8988T (cell line): ENCODE measurements at regions not wholly inside any gene's neighbourhood (a gene's known extent, or its start where the extent isn't known, plus 50 kb on each side); places are given as distances from the start of the nearest gene placed in this dataset.

Experiments
- DNase-seq: peaks from one replicate; pipeline ENCODE4 v3.0.0; 2011

DNA sequence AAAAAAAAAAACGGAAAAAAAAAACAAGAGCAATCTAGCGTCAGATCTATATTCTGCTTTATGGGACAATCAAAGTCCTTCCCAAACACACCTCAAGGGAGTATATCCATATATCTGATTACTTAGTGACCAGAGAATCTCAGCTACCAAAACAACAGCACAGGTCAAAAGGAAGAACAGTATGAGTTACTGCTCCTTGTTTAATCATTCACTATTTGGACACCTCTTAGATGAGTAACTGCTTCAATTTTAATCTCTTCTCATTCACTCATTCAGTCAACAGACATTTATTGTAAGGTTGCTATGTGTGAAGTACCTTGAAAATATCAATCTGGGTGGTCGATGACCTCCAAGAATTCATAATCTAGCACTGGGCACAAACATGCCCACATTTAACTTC is 193.2 kb downstream of the IRS2 start:
- no peak for DNase-seq

DNA sequence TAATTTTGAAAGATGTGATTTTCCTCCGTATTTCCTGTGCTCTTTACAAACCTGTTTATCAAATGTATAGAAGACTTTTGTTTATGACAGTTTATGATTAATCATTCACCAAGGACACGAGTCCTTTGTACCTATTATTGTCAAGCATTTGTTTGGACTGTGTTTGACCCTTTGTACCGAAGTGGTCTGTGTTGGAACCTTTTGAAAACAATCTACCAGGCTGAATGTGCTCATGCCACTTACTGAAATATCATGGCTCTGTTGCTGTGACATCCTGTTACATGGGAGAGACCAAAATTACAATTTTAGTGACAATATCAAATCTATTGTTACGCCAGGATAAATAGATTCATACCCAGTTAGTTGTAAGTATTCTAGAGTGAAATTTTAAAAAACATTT is 193.6 kb downstream of the IRS2 start:
- no peak for DNase-seq

DNA sequence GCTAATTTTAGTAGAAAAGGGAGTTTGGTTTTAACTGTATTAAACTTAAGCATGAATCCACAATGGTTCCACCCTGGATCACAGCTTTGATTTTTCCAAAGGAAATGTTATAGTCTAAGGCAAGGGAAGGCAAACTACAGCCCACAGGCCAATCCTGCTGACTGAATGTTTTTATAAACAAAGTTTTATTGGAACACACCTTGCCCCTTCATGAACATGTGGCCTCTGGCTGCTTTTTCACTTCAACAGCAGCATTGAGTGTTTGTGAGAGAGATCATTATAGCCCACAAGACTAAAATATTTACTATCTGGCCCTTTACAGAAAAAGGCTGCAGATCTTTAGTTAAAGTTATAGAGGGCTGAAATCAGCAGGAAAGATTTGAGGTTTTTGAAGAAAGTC is 198.7 kb downstream of the IRS2 start:
- no peak for DNase-seq

DNA sequence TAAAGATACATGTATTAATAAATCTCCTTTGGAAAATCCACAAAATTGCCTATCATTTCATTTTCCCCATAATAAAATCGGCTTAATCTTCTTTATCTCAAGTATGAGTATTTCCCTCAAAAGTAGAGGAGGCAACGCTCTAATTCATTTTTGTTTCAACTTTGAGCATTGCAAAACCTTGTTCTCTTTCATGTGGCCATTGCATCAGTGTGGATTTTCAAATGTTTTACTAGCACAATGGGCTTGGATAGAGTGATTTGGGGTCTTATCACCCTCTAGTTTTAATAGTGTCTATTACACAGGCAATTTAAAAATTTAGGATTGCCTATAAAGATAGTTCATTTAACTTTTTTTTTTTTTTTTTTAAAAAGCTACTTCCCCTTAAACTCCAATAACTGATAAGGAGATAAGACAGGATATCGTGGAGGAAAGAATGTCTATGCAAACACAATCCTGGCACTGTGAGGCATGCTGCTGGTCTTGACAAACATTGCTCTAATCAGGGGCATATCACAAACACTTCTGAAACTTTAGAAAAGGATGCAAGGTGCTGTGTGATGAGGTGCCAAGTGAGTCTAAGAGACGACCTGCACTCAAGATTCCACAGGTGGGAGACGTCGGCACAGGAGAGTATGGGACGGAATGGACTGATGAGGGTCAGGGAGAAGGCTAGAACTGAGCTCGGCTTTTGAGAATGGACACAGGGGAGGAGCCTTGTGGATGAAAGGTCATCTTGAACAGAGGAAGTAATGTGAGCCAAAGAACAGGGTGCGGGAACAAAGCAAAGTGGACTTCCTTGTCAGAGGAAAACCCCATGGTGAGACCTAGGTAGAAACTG is 199.7 kb downstream of the IRS2 start:
- no peak for DNase-seq

DNA sequence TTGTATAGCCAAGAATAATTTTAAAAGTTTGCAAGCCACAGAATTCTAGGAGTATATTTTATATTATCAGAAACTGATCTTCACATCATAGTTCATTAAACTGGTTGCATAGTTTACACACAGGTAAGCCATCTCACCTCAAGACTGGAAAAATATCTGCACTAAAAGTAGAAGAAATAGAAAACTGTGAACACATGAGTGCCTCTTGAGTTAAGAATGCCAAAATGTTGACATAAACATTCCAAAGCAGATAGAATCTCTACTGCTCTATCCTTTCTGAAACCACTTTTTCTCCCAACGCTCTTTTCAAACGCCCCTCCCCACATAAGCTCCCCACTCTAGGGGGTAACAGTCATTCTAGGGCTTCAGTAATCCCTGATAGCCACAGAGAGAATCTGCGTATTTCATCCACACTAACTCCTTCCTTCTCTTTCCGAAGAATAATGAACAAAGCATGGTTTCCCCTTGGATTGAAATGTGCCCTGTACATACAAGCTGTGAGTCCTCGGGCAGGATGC is 201.5 kb downstream of the IRS2 start:
- no peak for DNase-seq

DNA sequence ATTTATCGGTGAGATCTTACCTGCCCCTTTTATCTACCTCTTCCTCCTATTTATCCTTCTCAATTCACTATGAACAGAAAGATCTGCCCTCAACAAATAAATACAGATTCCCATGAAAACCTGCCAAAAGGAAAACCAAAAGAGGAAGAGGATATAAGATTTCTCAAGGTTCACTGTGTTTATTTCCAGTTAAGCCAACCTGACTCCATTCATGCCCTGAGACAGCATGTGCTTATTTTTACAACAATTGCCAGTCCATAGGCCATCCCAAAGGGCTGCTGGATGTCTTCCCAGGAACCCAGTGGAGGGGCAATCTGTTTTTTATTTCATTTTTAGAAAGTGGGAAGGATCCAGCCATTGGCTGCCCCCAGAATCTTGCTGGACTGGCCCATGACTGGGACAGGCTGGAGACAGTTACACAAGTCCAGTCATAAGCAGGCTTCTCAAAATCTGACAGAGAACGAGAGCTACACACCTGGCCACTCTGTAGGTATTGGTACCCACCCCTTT is 209.1 kb downstream of the IRS2 start:
- DNase-seq, result no peak

DNA sequence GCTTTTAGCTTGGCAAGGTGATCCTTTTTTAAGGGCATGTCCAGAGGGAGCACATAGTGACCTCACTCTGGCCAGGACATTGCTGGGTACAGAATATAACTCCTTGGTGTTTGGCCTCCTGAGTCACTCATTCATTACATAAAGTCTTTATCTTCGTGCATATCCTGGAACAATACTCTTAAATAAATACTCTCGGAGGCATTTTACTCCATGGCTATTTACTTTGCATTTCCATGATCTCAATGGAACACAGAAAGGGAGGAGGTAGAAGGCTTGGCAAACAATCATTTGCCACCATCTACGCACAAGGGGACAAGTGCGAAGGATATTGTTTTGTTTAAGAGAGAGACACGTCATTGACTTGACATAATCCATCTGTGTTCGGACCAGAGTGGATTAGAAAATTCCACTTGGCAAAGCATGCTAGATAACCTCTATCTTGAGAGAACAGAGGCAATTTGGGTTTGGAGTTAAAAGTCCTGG is 210.0 kb downstream of the IRS2 start:
- DNase-seq, result no peak

DNA sequence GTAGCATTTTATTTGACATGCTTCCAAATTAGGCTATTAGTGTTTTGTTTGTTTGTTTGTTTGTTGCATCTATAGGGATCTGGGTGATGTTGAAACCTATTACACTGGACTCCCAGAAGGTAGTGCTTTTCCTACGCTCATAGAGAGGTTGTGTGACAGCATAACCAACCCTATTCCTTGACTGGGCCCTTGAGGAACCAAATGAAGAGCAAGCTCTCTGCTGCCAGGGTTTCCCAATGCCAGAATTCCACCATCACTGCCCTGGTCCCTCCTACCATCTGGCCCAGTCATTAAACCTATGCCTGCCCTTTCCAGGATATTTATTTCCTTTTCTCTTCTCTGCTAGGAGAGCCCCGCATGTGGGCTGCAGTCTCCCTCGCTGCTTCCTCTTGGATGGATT is 210.6 kb downstream of the IRS2 start:
- no peak for DNase-seq

DNA sequence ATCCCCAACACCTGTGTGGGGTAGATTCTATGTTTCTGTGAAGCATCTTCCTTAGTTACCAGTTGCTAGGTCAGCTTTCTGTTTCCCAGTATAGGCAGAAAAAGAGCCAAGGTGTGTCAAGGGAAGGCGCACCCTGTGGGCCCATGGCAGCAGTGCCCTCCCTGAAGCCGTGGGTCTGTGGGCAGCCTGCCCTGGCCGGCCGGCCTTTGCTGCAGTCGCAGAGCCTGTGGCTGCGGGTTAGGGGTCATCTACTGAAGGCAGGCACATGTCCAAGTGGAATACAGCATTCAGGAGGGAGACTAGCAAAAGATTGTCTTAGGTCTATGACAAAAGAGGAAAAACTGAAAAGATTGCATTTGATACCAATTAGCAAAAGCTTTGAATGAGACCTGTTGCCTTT is 214.0 kb downstream of the IRS2 start:
- DNase-seq, result no peak

DNA sequence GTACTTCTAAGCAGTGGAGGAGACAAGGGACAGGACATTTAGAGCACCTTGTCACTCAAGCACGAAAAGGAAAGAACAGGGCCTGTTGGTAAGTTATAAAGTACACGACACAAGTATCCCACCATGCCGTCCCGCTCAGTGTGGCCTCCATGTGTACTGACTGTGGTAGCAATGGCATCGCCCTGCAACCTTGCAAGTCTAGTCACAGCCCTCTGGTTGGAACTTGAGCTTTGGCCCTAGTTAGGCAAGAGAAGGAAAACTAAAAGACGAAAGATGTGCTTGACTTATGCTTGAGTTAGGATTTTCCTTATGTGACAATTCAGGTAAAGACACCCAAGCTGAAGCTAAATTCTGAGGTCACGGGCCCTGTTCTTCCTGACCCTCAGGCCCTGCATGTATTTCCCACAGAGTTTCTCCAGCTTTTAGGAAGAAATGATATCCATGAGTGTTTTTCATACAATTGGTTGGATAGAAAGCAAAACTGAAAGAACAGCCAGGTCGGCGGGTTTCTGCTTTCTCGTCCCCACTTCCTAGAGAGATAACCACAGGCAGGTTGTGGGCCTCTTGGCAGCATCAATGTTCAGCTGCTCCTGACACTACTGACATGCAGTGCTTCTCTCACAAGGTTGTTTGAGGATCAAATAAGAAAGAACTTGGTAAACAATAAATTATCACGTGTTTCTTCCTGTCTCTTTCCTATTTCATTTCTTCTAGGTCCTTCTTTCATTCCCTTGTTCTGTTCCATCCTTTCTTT is 216.2 kb downstream of the IRS2 start:
- no peak for DNase-seq

DNA sequence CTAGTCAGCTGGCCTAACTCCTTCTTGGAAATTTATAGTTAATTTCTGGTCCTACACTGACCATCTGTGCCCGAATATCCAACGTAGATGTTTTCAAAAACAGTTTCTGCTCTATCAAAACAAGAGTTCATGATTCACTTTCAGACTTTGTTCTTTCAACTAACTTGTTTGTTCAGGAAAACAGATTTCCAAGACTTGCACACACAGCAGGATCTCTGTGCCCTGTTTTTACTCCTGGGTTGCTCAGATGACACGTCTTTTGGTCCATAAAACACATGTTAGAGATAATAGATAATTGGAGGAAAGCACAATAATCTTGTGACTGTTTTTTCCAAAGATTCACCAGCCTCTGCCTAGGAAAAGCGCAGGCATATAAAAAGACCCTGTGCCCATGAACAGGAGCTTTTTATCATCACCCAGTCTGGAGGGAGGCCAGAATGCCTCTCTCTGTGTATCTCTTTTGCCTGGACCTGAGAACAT is 218.0 kb downstream of the IRS2 start:
- no peak for DNase-seq

DNA sequence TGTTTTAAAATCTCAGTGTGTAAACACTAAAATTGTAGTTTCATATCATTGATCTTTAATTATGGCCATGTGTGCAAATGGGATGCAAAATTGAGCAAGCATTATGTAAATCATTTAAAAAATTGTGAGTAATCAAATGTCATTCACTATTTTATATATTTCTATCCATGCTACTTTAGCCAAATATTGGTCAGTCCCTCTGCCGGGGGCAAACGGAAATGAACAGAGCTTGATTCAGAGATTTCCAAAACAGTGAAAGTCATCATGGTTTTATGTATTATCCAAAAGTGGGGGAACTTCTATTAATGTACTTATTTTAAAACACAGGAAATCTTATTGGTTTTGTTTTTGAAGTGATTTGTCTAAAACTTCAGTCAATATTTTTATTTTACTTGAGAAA is 219.1 kb downstream of the IRS2 start:
- DNase-seq, result no peak

DNA sequence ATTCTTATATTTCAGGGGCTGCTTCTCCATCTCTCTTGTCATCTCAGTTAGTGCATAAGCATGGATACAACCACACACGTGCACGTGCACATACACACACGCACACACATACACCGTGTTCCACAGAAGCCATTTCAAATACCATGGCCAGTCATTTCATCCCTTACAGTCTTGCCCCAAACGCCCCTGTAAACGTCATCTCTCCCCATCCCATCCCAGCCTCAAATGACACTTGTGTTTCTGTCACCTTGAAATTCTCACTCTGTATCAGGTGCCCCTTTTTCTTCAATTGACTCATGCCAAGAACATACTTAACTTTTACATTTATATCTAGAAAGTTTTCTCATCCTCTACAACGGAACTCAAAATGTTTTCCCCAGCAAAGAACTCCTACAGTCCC is 220.5 kb downstream of the IRS2 start:
- DNase-seq, result no peak

DNA sequence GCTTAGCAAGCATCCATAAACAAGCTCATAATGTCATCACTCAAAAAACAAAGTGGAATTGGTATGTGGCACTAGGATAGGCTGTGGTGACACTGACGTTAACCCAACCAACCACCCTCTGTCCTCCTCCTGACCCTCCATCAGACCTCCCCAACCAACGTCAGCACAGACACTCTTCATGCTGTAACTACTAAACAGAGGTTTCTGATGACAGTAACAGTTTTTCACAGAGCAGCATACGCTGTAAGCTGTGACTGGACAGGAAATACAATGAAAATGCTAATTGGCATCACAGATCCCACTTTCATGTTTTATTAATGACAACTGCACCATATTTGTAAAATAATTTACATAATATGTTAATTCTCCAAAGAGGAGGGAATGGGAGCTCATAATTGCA is 238.0 kb downstream of the IRS2 start:
- no peak for DNase-seq

DNA sequence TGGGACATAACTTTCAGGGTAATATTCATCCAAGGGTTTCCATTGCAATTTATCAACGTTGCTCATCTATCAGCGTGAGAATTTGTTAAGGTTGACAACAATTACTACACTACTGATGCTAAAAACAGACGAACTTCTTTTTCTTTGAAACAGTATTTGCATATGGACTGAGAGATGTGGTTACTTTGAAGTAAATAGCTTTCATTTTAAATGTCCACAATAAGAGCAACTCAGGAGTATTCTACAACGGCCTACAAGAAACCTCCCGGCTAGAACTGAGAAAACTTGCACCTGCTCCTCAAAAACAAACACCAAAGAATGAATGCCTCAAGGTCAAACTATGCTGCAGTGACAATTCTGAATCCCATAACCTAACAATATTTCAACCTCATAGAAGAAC is 238.4 kb downstream of the IRS2 start:
- DNase-seq, result no peak

DNA sequence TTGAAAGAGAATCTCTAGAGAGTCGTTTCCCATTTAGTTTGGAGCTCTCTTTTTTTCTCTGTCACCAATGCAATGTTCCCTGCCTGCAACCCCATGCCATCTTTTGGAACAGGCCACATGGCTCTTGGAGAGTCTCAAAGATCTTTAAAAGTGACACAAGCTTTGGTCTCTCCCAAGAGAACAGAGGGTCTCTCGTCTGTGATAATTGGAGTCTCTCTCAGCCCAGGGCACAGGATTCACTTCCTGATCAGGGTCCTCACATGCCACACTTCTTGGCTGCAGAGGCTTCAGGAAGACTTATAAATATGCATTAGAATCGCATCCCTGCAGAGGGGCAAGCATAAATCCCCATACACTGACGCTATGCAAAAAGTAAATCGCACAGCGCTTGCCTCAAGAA is 240.5 kb downstream of the IRS2 start:
- no peak for DNase-seq

DNA sequence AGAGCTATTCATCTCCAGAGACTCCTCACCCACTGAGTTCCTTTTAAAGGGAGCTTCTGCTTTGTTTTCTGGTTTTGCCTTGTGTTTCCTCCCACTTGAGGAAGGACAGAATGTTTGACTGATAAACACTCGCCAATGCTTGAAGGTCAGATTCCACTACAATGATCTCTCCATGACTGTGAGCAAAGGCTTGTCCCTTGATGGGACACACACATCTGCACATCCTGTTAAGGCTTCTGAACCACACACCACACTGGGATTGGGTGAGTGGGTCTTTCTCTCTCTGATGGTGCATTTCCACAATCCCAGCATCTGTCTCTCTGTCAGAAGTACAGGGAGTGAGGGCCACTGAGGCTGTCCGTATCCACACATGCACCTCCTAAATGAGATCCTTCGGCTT is 245.3 kb downstream of the IRS2 start:
- DNase-seq, result no peak

DNA sequence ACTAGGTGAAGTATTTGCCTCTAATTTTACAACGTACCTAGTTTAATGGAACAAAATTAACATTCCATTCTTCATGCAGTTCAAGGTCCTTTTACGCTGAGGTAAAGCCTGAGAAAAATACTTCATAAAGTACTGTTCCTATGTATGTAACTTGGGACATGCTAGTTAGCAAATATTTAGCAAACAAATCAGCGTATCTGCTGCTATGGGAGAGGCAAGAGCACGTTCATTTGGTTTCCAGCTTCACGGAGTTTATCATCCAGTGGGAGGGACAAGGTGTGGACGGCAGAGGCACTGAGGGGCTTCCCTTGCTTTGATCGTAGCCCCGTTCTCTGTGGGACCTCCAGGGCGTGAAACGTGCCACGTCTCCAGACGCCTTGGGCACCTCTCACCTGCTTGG is 248.8 kb downstream of the IRS2 start:
- no peak for DNase-seq

DNA sequence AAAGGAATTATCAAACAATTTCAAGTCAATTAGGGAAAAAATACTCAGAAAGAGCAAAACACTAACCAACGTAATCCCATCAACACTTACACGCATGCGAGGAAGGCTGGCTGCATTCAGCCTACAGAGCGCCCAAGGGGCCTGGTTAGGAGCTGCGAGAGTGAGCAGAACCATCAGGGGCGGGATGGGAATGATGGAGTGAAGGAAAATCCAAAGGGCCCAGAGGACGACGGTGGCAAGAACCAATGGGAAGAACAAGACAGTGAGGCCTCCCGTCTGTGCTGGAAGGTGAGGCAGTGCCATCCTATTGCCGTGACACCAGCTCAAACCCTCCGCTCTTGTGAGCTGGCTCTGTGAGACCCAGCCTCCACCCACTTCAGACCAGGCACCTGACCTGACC is 253.0 kb downstream of the IRS2 start:
- no peak for DNase-seq

DNA sequence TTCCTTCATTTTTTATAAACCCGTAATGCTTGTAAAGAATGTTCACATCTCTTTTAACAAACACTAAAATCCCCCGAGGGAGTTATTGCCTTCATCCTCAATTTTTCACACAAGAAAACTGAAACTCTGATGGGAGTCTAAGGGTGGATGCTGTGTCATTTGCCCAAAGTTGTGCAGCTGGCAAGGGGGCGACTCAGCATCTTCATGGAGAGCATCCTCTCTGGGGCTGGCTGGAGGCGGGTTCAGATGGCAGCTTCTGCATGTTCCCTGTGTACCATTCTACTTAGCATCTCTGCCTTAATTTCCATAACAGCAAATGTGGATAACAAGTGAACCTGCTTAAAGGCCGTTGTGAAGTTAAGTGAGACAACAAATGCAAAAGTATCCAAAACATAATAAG is 256.4 kb downstream of the IRS2 start:
- no peak for DNase-seq

DNA sequence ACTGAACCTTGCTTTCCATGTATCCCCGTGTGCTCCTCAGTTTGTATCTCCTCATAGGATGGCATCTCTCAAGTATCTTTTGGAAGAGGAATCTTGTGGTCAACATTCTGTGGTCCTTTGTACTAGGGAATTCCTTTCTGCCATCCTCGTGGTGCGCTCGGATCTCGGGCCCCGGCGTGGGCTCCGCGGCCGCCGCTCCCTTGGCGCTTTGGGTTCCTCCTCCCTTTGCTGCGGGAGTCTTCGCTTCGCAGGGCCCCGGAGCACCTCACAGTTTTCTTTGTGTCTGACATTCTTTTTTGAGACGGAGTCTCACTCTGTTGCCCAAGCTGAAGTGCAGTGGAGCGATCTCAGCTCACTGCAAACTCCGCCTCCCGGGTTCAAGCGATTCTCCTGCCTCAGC is 264.7 kb downstream of the IRS2 start:
- DNase-seq, result no peak

DNA sequence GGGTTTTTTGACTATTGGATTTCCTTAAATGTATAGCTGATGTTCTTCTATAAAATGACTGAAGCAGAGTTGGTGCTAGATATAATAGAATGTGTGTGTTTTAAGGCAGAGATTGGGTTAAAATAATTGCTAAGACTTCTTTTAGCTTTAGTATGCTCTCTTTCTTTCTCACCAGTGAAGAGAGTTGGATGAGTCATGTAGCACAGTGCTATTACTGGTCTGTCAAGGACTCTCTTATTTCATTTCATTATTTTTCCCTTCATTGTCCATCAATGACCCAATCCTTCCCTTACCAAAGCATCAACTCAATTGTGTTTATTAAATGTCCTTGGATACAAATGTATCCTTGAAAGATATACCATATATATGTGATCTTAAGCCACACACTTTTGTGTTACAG is 268.9 kb downstream of the IRS2 start:
- DNase-seq, result no peak

DNA sequence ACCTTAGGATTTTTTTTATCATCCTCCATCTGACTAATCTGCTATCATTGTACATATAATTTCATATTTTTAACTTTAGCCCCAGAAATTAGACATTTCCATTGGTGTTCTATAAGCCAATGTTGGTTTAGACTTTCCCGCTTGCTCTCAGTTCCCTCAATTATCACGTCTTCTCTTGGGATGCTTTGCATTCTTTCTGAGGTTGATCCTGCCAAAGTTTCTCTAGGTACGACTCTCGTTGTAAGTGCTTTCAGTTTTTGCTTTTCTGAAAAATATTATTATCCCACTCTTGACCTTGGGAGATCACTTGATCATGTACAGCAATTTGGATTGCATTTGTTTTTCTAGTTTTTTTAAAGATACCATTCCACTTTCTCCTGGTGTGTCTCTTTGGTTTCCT is 270.2 kb downstream of the IRS2 start:
- DNase-seq, result no peak

DNA sequence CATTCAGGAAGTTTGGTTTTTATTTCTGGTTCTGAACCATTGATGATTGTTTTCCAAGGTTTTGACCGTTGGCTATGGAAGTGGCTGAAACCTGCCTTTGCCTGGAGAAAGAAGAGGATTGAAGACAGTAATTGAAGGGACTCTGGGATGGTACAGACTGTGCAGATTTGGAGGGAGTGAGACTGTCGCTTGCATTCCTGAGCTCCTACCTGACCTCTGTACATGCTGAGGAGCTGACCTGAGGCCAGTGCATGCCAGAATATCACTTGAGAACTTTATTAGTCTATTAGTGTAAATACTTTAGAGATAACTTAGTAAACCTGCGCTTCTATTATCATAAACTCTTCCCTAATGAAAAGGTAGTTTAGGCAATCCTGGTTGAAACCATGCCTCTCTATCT is 276.4 kb downstream of the IRS2 start:
- no peak for DNase-seq
